ENCODE measurements at regions not wholly inside any gene's neighbourhood (a gene's known extent, or its start where the extent isn't known, plus 50 kb on each side); places are given as distances from the start of the nearest gene placed in this dataset.

GRCh38 chr17:13442361-13442760 is 159.4 kb downstream of the HS3ST3A1 start:
- Histone ChIP-seq H3K9me3 (replicated peaks) (no peaks in the 10 kb centered on the region), H3K36me3 (no peaks in the 10 kb centered on the region), H3K27ac (no peak overlapping the region), H3K4me1 (no peaks in the 10 kb centered on the region), H3K4me3 (no peak overlapping the region), H3K27me3 (no peaks in the 10 kb centered on the region)
- DNase-seq: no peak

GRCh38 chr17:13441873-13442272 is 159.9 kb downstream of the HS3ST3A1 start:
- no peaks in the 10 kb centered on the region for H3K36me3 ChIP-seq
- no peaks in the 10 kb centered on the region for H3K4me1 ChIP-seq
- no peak for DNase-seq
- H3K27me3 ChIP-seq: no peaks in the 10 kb centered on the region
- H3K4me3 ChIP-seq: no peak overlapping the region
- H3K27ac ChIP-seq: no peak overlapping the region
- no peaks in the 10 kb centered on the region for H3K9me3 ChIP-seq (replicated peaks)

GRCh38 chr17:13437966-13438779 is 163.6 kb downstream of the HS3ST3A1 start:
- Histone ChIP-seq H3K27ac (no peak overlapping the region), H3K36me3 (no peaks in the 10 kb centered on the region), H3K9me3 (replicated peaks) (peaks cover 7% of the 10 kb centered on the region), H3K27me3 (no peaks in the 10 kb centered on the region), H3K4me1 (no peaks in the 10 kb centered on the region), H3K4me3 (no peak overlapping the region)
- DNase-seq: no peak

- H3K4me1 ChIP-seq: no peaks in the 10 kb centered on the region
- H3K27me3 ChIP-seq: no peaks in the 10 kb centered on the region
- no peak overlapping the region for H3K27ac ChIP-seq
- H3K9me3 ChIP-seq (replicated peaks): peaks cover 7% of the 10 kb centered on the region
- no peaks in the 10 kb centered on the region for H3K36me3 ChIP-seq
- DNase-seq: no peak
- H3K4me3 ChIP-seq: no peak overlapping the region
Observed at GRCh38 chr17:13435230-13435629, 166.5 kb downstream of the HS3ST3A1 start.

- no peaks in the 10 kb centered on the region; the same call in 1 of the 2 replicates for H3K4me1 ChIP-seq
- H3K27ac ChIP-seq: no peak overlapping the region
- H3K36me3 ChIP-seq: no peaks in the 10 kb centered on the region
- no peak overlapping the region for H3K4me3 ChIP-seq
- H3K27me3 ChIP-seq: no peaks in the 10 kb centered on the region
- H3K9me3 ChIP-seq (replicated peaks): no peaks in the 10 kb centered on the region
- peak in 1 of 2 experiments; percentile 25 for DNase-seq
Observed at GRCh38 chr17:13429201-13429600, 172.5 kb downstream of the HS3ST3A1 start.

- Histone ChIP-seq H3K36me3 (no peaks in the 10 kb centered on the region), H3K4me1 (no peaks in the 10 kb centered on the region; the same call in 1 of the 2 replicates), H3K9me3 (replicated peaks) (no peaks in the 10 kb centered on the region), H3K27ac (no peak overlapping the region), H3K27me3 (no peaks in the 10 kb centered on the region), H3K4me3 (no peak overlapping the region)
- no peak for DNase-seq
Observed at GRCh38 chr17:13428611-13429042, 173.1 kb downstream of the HS3ST3A1 start.

- H3K36me3 ChIP-seq: no peaks in the 10 kb centered on the region
- no peaks in the 10 kb centered on the region for H3K9me3 ChIP-seq (replicated peaks)
- no peaks in the 10 kb centered on the region for H3K27me3 ChIP-seq
Observed at GRCh38 chr17:13426991-13427390, 174.7 kb downstream of the HS3ST3A1 start.

GRCh38 chr17:13425390-13425789 is 176.3 kb downstream of the HS3ST3A1 start:
- H3K27ac ChIP-seq: no peak overlapping the region
- DNase-seq: no peak
- no peaks in the 10 kb centered on the region for H3K36me3 ChIP-seq
- no peaks in the 10 kb centered on the region for H3K27me3 ChIP-seq
- H3K4me3 ChIP-seq: no peak overlapping the region
- H3K4me1 ChIP-seq: no peaks in the 10 kb centered on the region; the same call in 1 of the 2 replicates
- no peaks in the 10 kb centered on the region for H3K9me3 ChIP-seq (replicated peaks)

More at GRCh38 chr17:13426991-13427390, 174.7 kb downstream of the HS3ST3A1 start:
- DNase-seq: no peak
- H3K4me1 ChIP-seq: no peaks in the 10 kb centered on the region; the same call in 1 of the 2 replicates
- no peak overlapping the region for H3K27ac ChIP-seq
- no peak overlapping the region for H3K4me3 ChIP-seq

GRCh38 chr17:13421581-13422130 is 180.1 kb downstream of the HS3ST3A1 start:
- no peak overlapping the region for H3K27ac ChIP-seq
- H3K9me3 ChIP-seq (replicated peaks): no peaks in the 10 kb centered on the region
- no peak overlapping the region for H3K4me3 ChIP-seq
- H3K4me1 ChIP-seq: peaks cover under 1% of the 10 kb centered on the region; the same call in 1 of the 2 replicates
- no peak for DNase-seq
- no peaks in the 10 kb centered on the region for H3K27me3 ChIP-seq
- no peaks in the 10 kb centered on the region for H3K36me3 ChIP-seq

- no peaks in the 10 kb centered on the region for H3K27me3 ChIP-seq
- H3K9me3 ChIP-seq (replicated peaks): no peaks in the 10 kb centered on the region
- H3K4me1 ChIP-seq: peaks cover 8% of the 10 kb centered on the region; the same call in 1 of the 2 replicates
- no peak overlapping the region for H3K27ac ChIP-seq
- no peak overlapping the region for H3K4me3 ChIP-seq
- no peak for DNase-seq
- H3K36me3 ChIP-seq: no peaks in the 10 kb centered on the region
Observed at GRCh38 chr17:13420878-13421277, 180.9 kb downstream of the HS3ST3A1 start.

GRCh38 chr17:13420418-13420826 is 181.3 kb downstream of the HS3ST3A1 start:
- H3K27me3 ChIP-seq: no peaks in the 10 kb centered on the region
- H3K27ac ChIP-seq: no peak overlapping the region
- no peaks in the 10 kb centered on the region for H3K36me3 ChIP-seq
- no peak for DNase-seq
- H3K4me1 ChIP-seq: peaks cover 12% of the 10 kb centered on the region; the same call in 1 of the 2 replicates
- no peak overlapping the region for H3K4me3 ChIP-seq
- no peaks in the 10 kb centered on the region for H3K9me3 ChIP-seq (replicated peaks)

- Histone ChIP-seq H3K9me3 (replicated peaks) (0 out of 2 replicates have a peak, but pooled peaks cover 3% of the 10 kb centered on the region), H3K4me3 (no peak overlapping the region), H3K36me3 (no peaks in the 10 kb centered on the region), H3K27me3 (no peaks in the 10 kb centered on the region), H3K4me1 (peaks cover 12% of the 10 kb centered on the region; the same call in 1 of the 2 replicates), H3K27ac (no peak overlapping the region)
- DNase-seq: no peak
Observed at GRCh38 chr17:13419676-13420075, 182.1 kb downstream of the HS3ST3A1 start.

- Histone ChIP-seq H3K9me3 (replicated peaks) (0 out of 2 replicates have a peak, but pooled peaks cover 3% of the 10 kb centered on the region), H3K27ac (no peak overlapping the region), H3K27me3 (no peaks in the 10 kb centered on the region), H3K4me1 (peaks cover 12% of the 10 kb centered on the region; the same call in 1 of the 2 replicates), H3K36me3 (no peaks in the 10 kb centered on the region), H3K4me3 (no peak overlapping the region)
- DNase-seq: no peak
Observed at GRCh38 chr17:13418891-13419290, 182.8 kb downstream of the HS3ST3A1 start.

GRCh38 chr17:13417381-13417950 is 184.3 kb downstream of the HS3ST3A1 start:
- DNase-seq: no peak
- Histone ChIP-seq H3K27ac (no peak overlapping the region), H3K36me3 (no peaks in the 10 kb centered on the region), H3K27me3 (no peaks in the 10 kb centered on the region), H3K4me3 (no peak overlapping the region), H3K9me3 (replicated peaks) (0 out of 2 replicates have a peak, but pooled peaks cover 3% of the 10 kb centered on the region), H3K4me1 (peaks cover 12% of the 10 kb centered on the region; the same call in 1 of the 2 replicates)
